ENCODE measurements at regions not wholly inside any gene's neighbourhood (a gene's known extent, or its start where the extent isn't known, plus 50 kb on each side); places are given as distances from the start of the nearest gene placed in this dataset.

DNA sequence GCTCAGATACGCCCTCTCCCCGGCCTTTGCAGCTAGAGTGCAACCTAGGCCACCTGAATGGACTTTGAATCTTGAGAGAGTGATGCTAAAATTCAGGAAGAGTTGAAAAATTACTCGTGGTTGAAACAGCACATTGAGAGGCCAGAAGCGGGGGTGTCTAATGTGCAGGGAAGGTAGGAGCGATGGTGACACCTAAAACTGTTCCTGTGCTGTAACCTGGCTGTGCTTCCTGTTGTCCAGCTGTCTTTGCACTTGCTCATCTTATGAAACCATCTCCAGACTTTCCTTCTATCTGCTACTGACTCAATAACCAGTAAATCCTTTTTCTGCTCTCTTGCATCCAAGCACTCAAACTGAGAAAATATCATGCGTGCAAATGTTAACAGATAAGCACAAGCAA is 106.4 kb upstream of the RPS6KA3 start:
- no peaks in the 10 kb centered on the region for H3K36me3 ChIP-seq (ENCODE audit: control insufficient read depth, insufficient read depth, low read length, severe bottlenecking)
- no peaks in the 10 kb centered on the region for H3K27me3 ChIP-seq (replicated peaks; ENCODE audit: control insufficient read depth, insufficient read depth, low read length)
- no peaks in the 10 kb centered on the region for H3K4me1 ChIP-seq (ENCODE audit: control insufficient read depth, insufficient read depth, low read length)
- DNase-seq (ENCODE audit: low read depth), result no peak
- H3K4me3 ChIP-seq (ENCODE audit: low read length), result no peak overlapping the region
- no peak overlapping the region for H3K9ac ChIP-seq (ENCODE audit: low read length)
- H3K9me3 ChIP-seq (ENCODE audit: control insufficient read depth, low read length), result no peaks in the 10 kb centered on the region

DNA sequence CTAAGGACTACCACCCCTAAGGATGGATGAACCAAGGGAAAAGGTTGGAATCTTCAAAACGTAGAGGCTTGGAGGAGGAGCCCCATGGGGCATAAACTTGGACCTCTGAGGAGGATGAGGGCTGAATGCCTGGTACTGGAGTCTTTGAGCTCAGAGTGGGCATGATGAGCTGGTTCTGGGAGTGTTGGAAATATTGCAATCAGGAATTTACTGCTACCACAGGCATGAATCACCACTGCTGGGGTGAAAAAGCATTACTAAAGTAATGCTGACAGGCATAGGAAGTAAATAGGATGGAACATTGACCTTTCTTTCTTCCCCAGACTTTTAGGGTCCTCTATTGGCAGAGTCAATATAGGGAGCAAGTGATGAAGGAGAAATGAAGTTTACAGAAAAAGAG is 105.8 kb upstream of the RPS6KA3 start:
- no peak overlapping the region for H3K4me3 ChIP-seq (ENCODE audit: low read length)
- no peaks in the 10 kb centered on the region for H3K4me1 ChIP-seq (ENCODE audit: control insufficient read depth, insufficient read depth, low read length)
- H3K27me3 ChIP-seq (replicated peaks; ENCODE audit: control insufficient read depth, insufficient read depth, low read length), result no peaks in the 10 kb centered on the region
- H3K36me3 ChIP-seq (ENCODE audit: control insufficient read depth, insufficient read depth, low read length, severe bottlenecking), result no peaks in the 10 kb centered on the region
- H3K9ac ChIP-seq (ENCODE audit: low read length), result no peak overlapping the region
- peak; percentile 52 for DNase-seq (ENCODE audit: low read depth)
- no peaks in the 10 kb centered on the region for H3K9me3 ChIP-seq (ENCODE audit: control insufficient read depth, low read length)

DNA sequence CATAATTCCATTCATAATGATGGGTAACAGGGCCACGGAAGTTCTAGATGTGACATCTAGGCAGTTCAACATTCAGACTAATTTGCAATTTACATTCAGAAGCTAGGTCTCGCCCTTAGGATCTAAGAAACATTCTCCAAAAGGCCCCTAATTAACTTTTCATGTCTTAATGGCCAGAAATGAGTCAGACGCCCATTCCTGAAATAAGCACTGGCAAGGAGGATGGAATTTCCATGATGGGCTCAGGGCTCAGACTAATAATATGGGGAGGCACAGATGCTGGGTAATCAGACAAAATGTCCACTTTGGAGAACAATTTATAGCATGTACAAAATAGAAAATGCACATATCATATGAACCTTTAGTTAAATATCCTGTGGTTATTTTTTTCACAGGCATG is 102.8 kb upstream of the RPS6KA3 start:
- H3K36me3 ChIP-seq (ENCODE audit: control insufficient read depth, insufficient read depth, low read length, severe bottlenecking), result no peaks in the 10 kb centered on the region
- H3K9me3 ChIP-seq (ENCODE audit: control insufficient read depth, low read length), result no peaks in the 10 kb centered on the region
- H3K4me3 ChIP-seq (ENCODE audit: low read length), result no peak overlapping the region
- no peak overlapping the region for H3K9ac ChIP-seq (ENCODE audit: low read length)
- no peak for DNase-seq (ENCODE audit: low read depth)
- H3K27me3 ChIP-seq (replicated peaks; ENCODE audit: control insufficient read depth, insufficient read depth, low read length), result no peaks in the 10 kb centered on the region
- H3K4me1 ChIP-seq (ENCODE audit: control insufficient read depth, insufficient read depth, low read length), result no peaks in the 10 kb centered on the region

GRCh38 chrX:20364238-20364637 is 97.5 kb upstream of the RPS6KA3 start:
- no peaks in the 10 kb centered on the region for H3K9me3 ChIP-seq (ENCODE audit: control insufficient read depth, low read length)
- no peaks in the 10 kb centered on the region for H3K27me3 ChIP-seq (replicated peaks; ENCODE audit: control insufficient read depth, insufficient read depth, low read length)
- no peak overlapping the region for H3K4me3 ChIP-seq (ENCODE audit: low read length)
- peaks cover 19% of the 10 kb centered on the region for H3K4me1 ChIP-seq (ENCODE audit: control insufficient read depth, insufficient read depth, low read length)
- H3K9ac ChIP-seq (ENCODE audit: low read length), result no peak overlapping the region
- DNase-seq (ENCODE audit: low read depth), result no peak
- no peaks in the 10 kb centered on the region for H3K36me3 ChIP-seq (ENCODE audit: control insufficient read depth, insufficient read depth, low read length, severe bottlenecking)

- H3K36me3 ChIP-seq (ENCODE audit: control insufficient read depth, insufficient read depth, low read length, severe bottlenecking), result no peaks in the 10 kb centered on the region
- no peaks in the 10 kb centered on the region for H3K9me3 ChIP-seq (ENCODE audit: control insufficient read depth, low read length)
- no peaks in the 10 kb centered on the region for H3K27me3 ChIP-seq (replicated peaks; ENCODE audit: control insufficient read depth, insufficient read depth, low read length)
- no peak overlapping the region for H3K9ac ChIP-seq (ENCODE audit: low read length)
- no peak for DNase-seq (ENCODE audit: low read depth)
- H3K4me1 ChIP-seq (ENCODE audit: control insufficient read depth, insufficient read depth, low read length), result peaks cover 19% of the 10 kb centered on the region
- no peak overlapping the region for H3K4me3 ChIP-seq (ENCODE audit: low read length)
These were observed 96.6 kb upstream of the RPS6KA3 start for GRCh38 chrX:20363275-20363674.

GRCh38 chrX:20362268-20363267 is 95.9 kb upstream of the RPS6KA3 start:
- peak; percentile 40 for DNase-seq (ENCODE audit: low read depth)
- Histone ChIP-seq H3K9me3 (ENCODE audit: control insufficient read depth, low read length) (no peaks in the 10 kb centered on the region), H3K4me1 (ENCODE audit: control insufficient read depth, insufficient read depth, low read length) (peaks cover 19% of the 10 kb centered on the region), H3K9ac (ENCODE audit: low read length) (peak overlapping the region; percentile 69), H3K36me3 (ENCODE audit: control insufficient read depth, insufficient read depth, low read length, severe bottlenecking) (no peaks in the 10 kb centered on the region), H3K27me3 (replicated peaks; ENCODE audit: control insufficient read depth, insufficient read depth, low read length) (no peaks in the 10 kb centered on the region), H3K4me3 (ENCODE audit: low read length) (peak overlapping the region; percentile 19)

- no peaks in the 10 kb centered on the region for H3K36me3 ChIP-seq (ENCODE audit: control insufficient read depth, insufficient read depth, low read length, severe bottlenecking)
- H3K9me3 ChIP-seq (ENCODE audit: control insufficient read depth, low read length), result no peaks in the 10 kb centered on the region
- peak; percentile 71 for DNase-seq (ENCODE audit: low read depth)
- peak overlapping the region; percentile 24 for H3K4me3 ChIP-seq (ENCODE audit: low read length)
- peaks cover 19% of the 10 kb centered on the region for H3K4me1 ChIP-seq (ENCODE audit: control insufficient read depth, insufficient read depth, low read length)
- H3K9ac ChIP-seq (ENCODE audit: low read length), result no peak overlapping the region
- no peaks in the 10 kb centered on the region for H3K27me3 ChIP-seq (replicated peaks; ENCODE audit: control insufficient read depth, insufficient read depth, low read length)
These were observed 95.2 kb upstream of the RPS6KA3 start for GRCh38 chrX:20361890-20362262.

DNA sequence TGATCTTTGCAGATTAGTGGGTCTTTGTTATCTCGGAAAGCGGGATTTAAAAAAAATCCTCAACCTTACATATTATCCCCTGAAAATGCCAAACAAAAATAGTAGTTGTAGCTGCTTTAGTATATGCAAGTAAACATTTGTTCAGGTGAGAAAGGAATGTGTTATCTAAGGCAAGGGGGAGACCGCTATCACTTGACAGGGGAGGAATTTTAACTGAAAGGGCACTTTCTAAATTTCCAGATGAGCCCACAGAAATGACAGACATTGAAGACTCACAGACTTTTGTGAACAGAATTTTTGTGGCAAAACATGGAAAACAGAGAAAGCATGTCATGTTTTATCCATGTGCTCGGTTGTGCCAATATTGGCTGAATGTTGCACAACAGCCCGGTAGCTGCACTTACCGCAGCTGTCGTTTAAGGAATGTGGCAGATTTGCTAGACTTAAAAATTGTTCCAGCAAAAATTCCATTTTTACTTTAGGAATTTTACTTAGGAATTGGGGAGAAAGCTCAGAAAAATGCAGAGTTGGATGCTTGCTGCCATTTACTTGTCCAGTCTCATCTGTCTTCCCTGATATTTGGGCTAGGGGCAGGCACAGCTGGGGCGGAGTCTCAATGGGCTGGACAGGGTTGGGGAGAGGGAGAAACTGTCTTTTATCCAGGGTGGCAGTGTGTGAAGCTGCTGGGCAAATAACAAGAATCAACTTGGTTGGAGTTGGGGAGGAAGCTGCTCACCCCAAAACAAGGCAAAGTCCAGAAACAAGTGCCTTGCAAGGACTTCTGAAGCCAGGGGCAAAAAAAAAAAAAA is 94.6 kb upstream of the RPS6KA3 start:
- H3K27me3 ChIP-seq (replicated peaks; ENCODE audit: control insufficient read depth, insufficient read depth, low read length), result no peaks in the 10 kb centered on the region
- no peaks in the 10 kb centered on the region for H3K36me3 ChIP-seq (ENCODE audit: control insufficient read depth, insufficient read depth, low read length, severe bottlenecking)
- peak; percentile 59 for DNase-seq (ENCODE audit: low read depth)
- peaks cover 19% of the 10 kb centered on the region for H3K4me1 ChIP-seq (ENCODE audit: control insufficient read depth, insufficient read depth, low read length)
- H3K4me3 ChIP-seq (ENCODE audit: low read length), result peak overlapping the region; percentile 24
- no peak overlapping the region for H3K9ac ChIP-seq (ENCODE audit: low read length)
- no peaks in the 10 kb centered on the region for H3K9me3 ChIP-seq (ENCODE audit: control insufficient read depth, low read length)

GRCh38 chrX:20355187-20355586 is 88.5 kb upstream of the RPS6KA3 start:
- H3K9me3 ChIP-seq (ENCODE audit: control insufficient read depth, low read length), result no peaks in the 10 kb centered on the region
- peaks cover 5% of the 10 kb centered on the region for H3K4me1 ChIP-seq (ENCODE audit: control insufficient read depth, insufficient read depth, low read length)
- DNase-seq (ENCODE audit: low read depth), result no peak
- H3K4me3 ChIP-seq (ENCODE audit: low read length), result no peak overlapping the region
- no peak overlapping the region for H3K9ac ChIP-seq (ENCODE audit: low read length)
- no peaks in the 10 kb centered on the region for H3K36me3 ChIP-seq (ENCODE audit: control insufficient read depth, insufficient read depth, low read length, severe bottlenecking)
- peaks cover 3% of the 10 kb centered on the region for H3K27me3 ChIP-seq (replicated peaks; ENCODE audit: control insufficient read depth, insufficient read depth, low read length)

DNA sequence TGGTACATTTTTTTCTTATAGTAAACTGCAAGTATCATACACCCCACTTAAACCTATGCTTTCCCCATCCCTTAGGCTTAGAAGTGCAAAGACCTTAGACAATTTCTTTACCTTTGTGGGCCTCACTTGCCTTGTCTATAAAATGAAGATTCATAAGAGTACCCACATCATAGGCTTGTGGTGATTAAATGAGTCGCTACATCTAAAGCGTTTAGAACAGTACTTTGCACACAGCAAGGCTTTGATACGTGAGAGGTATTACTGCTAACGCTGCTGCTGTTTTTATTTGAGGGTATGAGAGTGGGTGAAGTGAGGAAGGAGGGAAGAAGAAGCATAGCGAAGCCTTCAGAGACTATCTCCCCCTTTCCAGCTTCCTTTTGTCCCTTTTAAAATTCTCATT is 87.8 kb upstream of the RPS6KA3 start:
- H3K9me3 ChIP-seq (ENCODE audit: control insufficient read depth, low read length), result no peaks in the 10 kb centered on the region
- DNase-seq (ENCODE audit: low read depth), result no peak
- H3K27me3 ChIP-seq (replicated peaks; ENCODE audit: control insufficient read depth, insufficient read depth, low read length), result peaks cover 3% of the 10 kb centered on the region
- no peaks in the 10 kb centered on the region for H3K36me3 ChIP-seq (ENCODE audit: control insufficient read depth, insufficient read depth, low read length, severe bottlenecking)
- H3K4me1 ChIP-seq (ENCODE audit: control insufficient read depth, insufficient read depth, low read length), result peaks cover 5% of the 10 kb centered on the region
- H3K4me3 ChIP-seq (ENCODE audit: low read length), result no peak overlapping the region
- H3K9ac ChIP-seq (ENCODE audit: low read length), result no peak overlapping the region

DNA sequence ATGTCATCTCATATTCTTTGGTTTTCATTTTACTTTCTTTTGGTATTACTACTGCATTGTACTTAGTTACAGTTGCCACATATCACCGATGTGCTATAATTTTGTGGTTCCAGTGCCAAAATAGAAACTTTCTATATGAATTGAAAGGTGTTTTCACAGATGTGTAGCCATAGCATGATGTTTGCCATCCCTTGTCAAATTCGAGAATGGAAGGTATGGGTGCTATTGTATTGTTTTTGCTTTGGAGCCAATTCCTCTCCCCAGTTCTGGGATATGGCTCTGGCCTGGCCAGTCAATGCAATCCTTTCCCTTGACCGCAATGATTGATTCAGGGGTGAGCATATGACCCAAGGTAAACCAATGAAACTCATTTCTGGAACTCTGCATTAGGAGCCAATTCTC is 86.2 kb upstream of the RPS6KA3 start:
- Histone ChIP-seq H3K9ac (ENCODE audit: low read length) (no peak overlapping the region), H3K9me3 (ENCODE audit: control insufficient read depth, low read length) (no peaks in the 10 kb centered on the region), H3K36me3 (ENCODE audit: control insufficient read depth, insufficient read depth, low read length, severe bottlenecking) (no peaks in the 10 kb centered on the region), H3K27me3 (replicated peaks; ENCODE audit: control insufficient read depth, insufficient read depth, low read length) (peaks cover 3% of the 10 kb centered on the region), H3K4me3 (ENCODE audit: low read length) (no peak overlapping the region), H3K4me1 (ENCODE audit: control insufficient read depth, insufficient read depth, low read length) (peaks cover 9% of the 10 kb centered on the region)
- DNase-seq (ENCODE audit: low read depth), result no peak
